Stomach (tissue), 8 donors: ENCODE measurements at regions not wholly inside any gene's neighbourhood (a gene's known extent, or its start where the extent isn't known, plus 50 kb on each side); places are given as distances from the start of the nearest gene placed in this dataset.

ENCODE experiments used
- DNase-seq, 2 donors: peaks; one replicate each; pipeline versions ENCODE4 v3.0.0 to v3.0.0-alpha.2; 2013 to 2019
- H3K27ac ChIP-seq, 5 donors: fragments of 200-600 bp in 4 of 5; sonication (generic) in 4 of 5; one replicate each; pipeline ENCODE4 v1.5.1; 2013 to 2019; ENCODE audit warnings: mild to moderate bottlenecking in 1 of 5, moderate library complexity in 1 of 5
- H3K27me3 ChIP-seq, 3 donors: fragments of 200-600 bp; sonication (generic); one replicate each; pipeline ENCODE4 v1.5.1; 2017 to 2019; ENCODE audit warnings: mixed run types in 1 of 3
- H3K36me3 ChIP-seq, 4 donors: fragments of 200-600 bp; sonication (generic); 1 replicate in 3 of 4; 2 replicates in 1 of 4; pipeline ENCODE4 v1.5.1; 2016 to 2019
- H3K4me1 ChIP-seq, 4 donors: fragments of 200-600 bp; sonication (generic); one replicate each; pipeline ENCODE4 v1.5.1; 2016 to 2019
- H3K4me3 ChIP-seq, 4 donors: fragments of 200-600 bp; sonication (generic) in 3 of 4; one replicate each; pipeline ENCODE4 v1.5.1; 2016 to 2019; ENCODE audit warnings: mild to moderate bottlenecking in 1 of 4
- H3K9me3 ChIP-seq, 4 donors: fragments of 200-600 bp; sonication (generic); one replicate each; pipeline ENCODE4 v1.5.1; 2016 to 2019
- EP300 ChIP-seq: sonication (generic); formaldehyde crosslinking; IDR thresholded peaks from one replicate; pipeline ENCODE4 v1.6.1; 2017; ENCODE audit warnings: antibody characterized with exemption
- POLR2A ChIP-seq, 4 donors: fragments of 450-650 bp; IDR thresholded peaks; one replicate each; pipeline ENCODE4 v1.6.1; 2016; ENCODE audit warnings: antibody characterized with exemption in 4 of 4, control low read depth in 2 of 4, mild to moderate bottlenecking in 1 of 4, moderate library complexity in 1 of 4
- POLR2AphosphoS5 ChIP-seq, 3 donors: sonication (generic); formaldehyde crosslinking; IDR thresholded peaks; one replicate each; pipeline ENCODE4 v1.6.1; 2016; ENCODE audit warnings: antibody characterized with exemption in 3 of 3
- WGBS, 5 donors: extraction: QIAGEN DNeasy Blood & Tissue Kit in 3 of 5; methylation state at CpG; one replicate each; pipeline versions ENCODE4 v1.1.5 to v1.1.7; 2013 to 2018; 5-methylcytosine and 5-hydroxymethylcytosine counted together
- intact Hi-C: fragments of 100-400 bp; cut with DNase I; formaldehyde crosslinking; loops from one replicate; pipeline ENCODE4 v1.15.1; 2023; ENCODE audit warnings: low total_unique reads
- TF ChIP-seq, protein P1 (sequence below), 7 experiments: fragments of 450-650 bp in 4 of 7; fragments of 200-600 bp in 3 of 7; sonication (generic) in 3 of 7; IDR thresholded peaks; one replicate each; pipeline ENCODE4 v1.5.1; 2016 to 2019; ENCODE audit warnings: antibody characterized with exemption in 7 of 7, control low read depth in 2 of 7, mild to moderate bottlenecking in 1 of 7
- donor health status: healthy with polysubstance abuse.
- donor health status: Bipolar disorder and iron deficiency.
- donor health status: healthy.

DNA sequence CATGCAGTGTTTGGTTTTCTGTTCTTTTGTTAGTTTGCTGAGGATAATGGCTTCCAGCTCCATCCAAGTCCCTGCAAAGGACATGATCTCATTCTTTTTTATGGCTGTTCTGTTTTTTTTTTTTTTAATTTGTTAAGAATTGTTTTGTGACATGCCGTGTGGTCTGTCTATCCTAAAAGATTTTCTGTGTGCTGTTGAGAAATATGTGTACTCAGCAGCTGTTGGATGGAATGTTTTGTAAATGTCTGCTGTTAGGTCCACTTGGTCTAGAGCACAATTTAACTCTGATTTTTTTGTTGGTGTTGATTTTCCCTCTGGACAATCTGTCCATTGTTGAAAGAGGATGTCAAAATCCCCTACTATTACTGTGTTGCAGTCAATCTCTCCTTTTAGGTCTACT is 80.4 kb upstream of the WDR75 start:
- Histone ChIP-seq H3K27me3 (no peaks in the 10 kb centered on the region), H3K9me3 (no peaks in the 10 kb centered on the region), H3K4me3 (no peak overlapping the region), H3K36me3 (no peaks in the 10 kb centered on the region), H3K4me1 (peaks cover 0 to 8% (median 0%) of the 10 kb centered on the region in 4 donors), H3K27ac (no peak overlapping the region)
- TF ChIP-seq POLR2AphosphoS5 (IDR thresholded peaks at IDR 0.05) (no peak), POLR2A (IDR thresholded peaks at IDR 0.05) (no peak), EP300 (no peak)
- TF ChIP-seq, protein P1, sequence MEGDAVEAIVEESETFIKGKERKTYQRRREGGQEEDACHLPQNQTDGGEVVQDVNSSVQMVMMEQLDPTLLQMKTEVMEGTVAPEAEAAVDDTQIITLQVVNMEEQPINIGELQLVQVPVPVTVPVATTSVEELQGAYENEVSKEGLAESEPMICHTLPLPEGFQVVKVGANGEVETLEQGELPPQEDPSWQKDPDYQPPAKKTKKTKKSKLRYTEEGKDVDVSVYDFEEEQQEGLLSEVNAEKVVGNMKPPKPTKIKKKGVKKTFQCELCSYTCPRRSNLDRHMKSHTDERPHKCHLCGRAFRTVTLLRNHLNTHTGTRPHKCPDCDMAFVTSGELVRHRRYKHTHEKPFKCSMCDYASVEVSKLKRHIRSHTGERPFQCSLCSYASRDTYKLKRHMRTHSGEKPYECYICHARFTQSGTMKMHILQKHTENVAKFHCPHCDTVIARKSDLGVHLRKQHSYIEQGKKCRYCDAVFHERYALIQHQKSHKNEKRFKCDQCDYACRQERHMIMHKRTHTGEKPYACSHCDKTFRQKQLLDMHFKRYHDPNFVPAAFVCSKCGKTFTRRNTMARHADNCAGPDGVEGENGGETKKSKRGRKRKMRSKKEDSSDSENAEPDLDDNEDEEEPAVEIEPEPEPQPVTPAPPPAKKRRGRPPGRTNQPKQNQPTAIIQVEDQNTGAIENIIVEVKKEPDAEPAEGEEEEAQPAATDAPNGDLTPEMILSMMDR (IDR thresholded peaks at IDR 0.05) = no peak
- no peak for DNase-seq
- 68 to 93% (median 82%) methylated on average over 1 of the region's 1 CpG for WGBS, 5 donors
- intact Hi-C loops = no loop called here

DNA sequence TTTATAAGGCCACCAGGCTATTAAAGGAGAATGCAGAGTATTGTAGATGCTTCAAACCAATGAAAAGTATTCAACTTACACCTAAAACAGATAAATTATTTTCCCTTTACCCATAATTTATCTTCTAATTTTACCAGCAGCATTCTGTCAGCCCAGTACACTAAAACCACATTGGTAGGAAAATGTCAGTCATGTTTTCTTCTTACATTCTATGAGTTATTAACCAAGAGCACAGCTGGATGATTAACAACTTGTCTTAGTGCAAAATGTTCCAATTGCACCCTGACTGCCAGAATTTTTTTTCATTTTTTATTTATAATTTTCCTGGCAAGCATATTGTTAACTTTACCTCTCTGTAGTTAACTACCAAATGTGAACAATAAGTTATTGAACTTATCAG is 79.0 kb upstream of the WDR75 start:
- H3K9me3 ChIP-seq = no peaks in the 10 kb centered on the region
- intact Hi-C loops = no loop called here
- peaks cover 0 to 8% (median 0%) of the 10 kb centered on the region in 4 donors for H3K4me1 ChIP-seq
- H3K27me3 ChIP-seq = no peaks in the 10 kb centered on the region
- no peaks in the 10 kb centered on the region for H3K36me3 ChIP-seq
- TF ChIP-seq EP300 = no peak
- no peak for TF ChIP-seq POLR2A (IDR thresholded peaks at IDR 0.05)
- TF ChIP-seq, protein P1 (IDR thresholded peaks at IDR 0.05) = no peak
- no peak for TF ChIP-seq POLR2AphosphoS5 (IDR thresholded peaks at IDR 0.05)
- H3K27ac ChIP-seq = no peak overlapping the region
- DNase-seq = no peak
- H3K4me3 ChIP-seq = no peak overlapping the region

DNA sequence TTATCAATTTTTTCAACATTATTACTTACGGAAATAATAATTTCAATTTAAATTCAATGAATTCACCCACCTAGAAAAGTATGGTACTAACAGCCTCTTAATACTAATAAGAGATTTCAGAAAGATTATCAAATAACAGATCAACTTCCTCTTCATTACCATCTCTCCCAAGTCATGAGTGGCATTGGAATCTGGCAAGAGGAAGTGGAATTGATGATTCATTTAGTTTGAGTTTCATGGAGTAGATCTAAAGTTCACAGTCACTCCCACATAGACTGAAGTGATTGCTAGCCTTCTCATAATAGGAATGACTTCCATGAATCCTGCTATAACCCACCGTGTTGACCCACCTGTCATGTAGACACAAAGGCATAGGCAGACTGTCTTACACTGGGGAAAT is 77.7 kb upstream of the WDR75 start:
- DNase-seq = peak in 1 of 2 donors; percentile 23
- Histone ChIP-seq H3K9me3 (no peaks in the 10 kb centered on the region), H3K27ac (no peak overlapping the region), H3K4me3 (no peak overlapping the region), H3K27me3 (no peaks in the 10 kb centered on the region), H3K4me1 (peaks cover 0 to 8% (median 0%) of the 10 kb centered on the region in 4 donors), H3K36me3 (no peaks in the 10 kb centered on the region)
- TF ChIP-seq EP300 = no peak
- no peak for TF ChIP-seq POLR2A (IDR thresholded peaks at IDR 0.05)
- TF ChIP-seq, protein P1 (IDR thresholded peaks at IDR 0.05) = no peak
- peak in 2 of 3 donors; percentile 28 to 36 for TF ChIP-seq POLR2AphosphoS5 (IDR thresholded peaks at IDR 0.05)
- intact Hi-C loops = no loop called here
- 68 to 84% (median 80%) methylated on average over 2 of the region's 2 CpGs for WGBS, 5 donors

DNA sequence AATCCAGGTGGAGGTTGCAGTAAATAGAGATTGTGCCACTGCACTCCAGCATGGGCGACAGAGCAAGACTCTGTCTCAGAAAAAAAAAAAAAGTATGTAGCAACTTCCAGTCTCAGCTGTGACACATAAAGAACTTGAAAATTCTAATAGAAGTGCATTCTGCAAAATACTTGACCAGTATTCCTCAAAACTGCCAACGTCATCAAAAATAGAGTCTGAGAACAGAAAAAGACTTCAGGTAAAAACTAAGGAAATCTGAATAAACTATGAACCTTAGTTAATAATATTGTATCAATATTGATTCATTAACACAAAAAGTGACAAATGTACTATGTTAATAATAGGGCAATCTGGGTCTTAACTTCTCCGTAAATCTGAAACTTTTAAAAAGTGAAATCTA is 76.7 kb upstream of the WDR75 start:
- Histone ChIP-seq H3K4me3 (no peak overlapping the region), H3K9me3 (no peaks in the 10 kb centered on the region), H3K27ac (no peak overlapping the region), H3K4me1 (peaks cover 0 to 8% (median 0%) of the 10 kb centered on the region in 4 donors), H3K36me3 (no peaks in the 10 kb centered on the region), H3K27me3 (no peaks in the 10 kb centered on the region)
- DNase-seq = no peak
- WGBS, 5 donors = 95 to 98% (median 98%) methylated on average over 3 of the region's 3 CpGs
- TF ChIP-seq EP300 (no peak), POLR2A (IDR thresholded peaks at IDR 0.05) (no peak), POLR2AphosphoS5 (IDR thresholded peaks at IDR 0.05) (no peak)
- TF ChIP-seq, protein P1 (IDR thresholded peaks at IDR 0.05) = no peak
- intact Hi-C loops = no loop called here
